ENCODE measurements at regions not wholly inside any gene's neighbourhood (a gene's known extent, or its start where the extent isn't known, plus 50 kb on each side); places are given as distances from the start of the nearest gene placed in this dataset.

- no peak overlapping the region for H2AFZ ChIP-seq (ENCODE audit: control insufficient read depth, low read length)
- H3K9me3 ChIP-seq (ENCODE audit: control insufficient read depth, low read depth, low read length) = no peaks in the 10 kb centered on the region
- no peaks in the 10 kb centered on the region for H3K36me3 ChIP-seq (ENCODE audit: control insufficient read depth in 2 of 2, extremely low read depth in 1 of 2, insufficient read depth in 2 of 2, low read length in 2 of 2)
- H3K27me3 ChIP-seq (ENCODE audit: control insufficient read depth, extremely low read depth, insufficient read depth, low read length) = no peaks in the 10 kb centered on the region
- no peak overlapping the region for H3K9ac ChIP-seq (ENCODE audit: control insufficient read depth, extremely low read depth, insufficient read depth, low read length)
- no peak overlapping the region for H3K27ac ChIP-seq (ENCODE audit: control insufficient read depth, insufficient read depth, low read length)
- no peaks in the 10 kb centered on the region for H3K9me1 ChIP-seq (ENCODE audit: control insufficient read depth, extremely low read depth, insufficient read depth, low read length)
- DNase-seq (ENCODE audit: low read depth, low spot score) (no peak), FAIRE-seq (no peak)
- dilution Hi-C loops (cut with MboI; ENCODE audit: extremely low pct_ligation_motif_present, low sequenced_read_pairs) = no loop called here
- no peak overlapping the region for H3K4me2 ChIP-seq (ENCODE audit: control insufficient read depth, extremely low read depth, insufficient read depth, low read depth, low read length)
- TF ChIP-seq CTCF (optimal IDR thresholded peaks at IDR 0.05 in 1 of 3, IDR thresholded peaks at IDR 0.05 in 1 of 3, conservative IDR thresholded peaks at IDR 0.05 in 1 of 3; ENCODE audit: extremely low read depth in 1 of 3, insufficient read depth in 2 of 3, low read length in 3 of 3) = no peak
- no peak for TF ChIP-seq EZH2 (IDR thresholded peaks at IDR 0.05; ENCODE audit: low read length)
- H3K4me3 ChIP-seq (ENCODE audit: control insufficient read depth in 2 of 3, extremely low read depth in 1 of 3, insufficient read depth in 2 of 3, low read depth in 1 of 3, low read length in 3 of 3) = no peak overlapping the region
- no peaks in the 10 kb centered on the region for H3K4me1 ChIP-seq (ENCODE audit: control insufficient read depth, extremely low read depth, insufficient read depth, low read length)
- H3K79me2 ChIP-seq (ENCODE audit: control insufficient read depth, insufficient read depth, low read length) = no peaks in the 10 kb centered on the region
- H4K20me1 ChIP-seq (ENCODE audit: control insufficient read depth, extremely low read depth, insufficient read depth, low read length) = no peaks in the 10 kb centered on the region
These were observed 780.9 kb downstream of the QKI start for GRCh38 chr6:164195278-164195941.

- no peak for FAIRE-seq
- H2AFZ ChIP-seq (ENCODE audit: control insufficient read depth, low read length) = no peak overlapping the region
These were observed 774.3 kb downstream of the QKI start for GRCh38 chr6:164188861-164189260.

More at GRCh38 chr6:164188861-164189260, 774.3 kb downstream of the QKI start:
- Histone ChIP-seq H3K4me3 (ENCODE audit: control insufficient read depth in 2 of 3, extremely low read depth in 1 of 3, insufficient read depth in 2 of 3, low read depth in 1 of 3, low read length in 3 of 3) (no peak overlapping the region), H3K27me3 (ENCODE audit: control insufficient read depth, extremely low read depth, insufficient read depth, low read length) (no peaks in the 10 kb centered on the region), H4K20me1 (ENCODE audit: control insufficient read depth, extremely low read depth, insufficient read depth, low read length) (no peaks in the 10 kb centered on the region), H3K9ac (ENCODE audit: control insufficient read depth, extremely low read depth, insufficient read depth, low read length) (no peak overlapping the region), H3K4me1 (ENCODE audit: control insufficient read depth, extremely low read depth, insufficient read depth, low read length) (no peaks in the 10 kb centered on the region), H3K79me2 (ENCODE audit: control insufficient read depth, insufficient read depth, low read length) (no peaks in the 10 kb centered on the region), H3K27ac (ENCODE audit: control insufficient read depth, insufficient read depth, low read length) (no peak overlapping the region), H3K9me1 (ENCODE audit: control insufficient read depth, extremely low read depth, insufficient read depth, low read length) (no peaks in the 10 kb centered on the region), H3K36me3 (ENCODE audit: control insufficient read depth in 2 of 2, extremely low read depth in 1 of 2, insufficient read depth in 2 of 2, low read length in 2 of 2) (no peaks in the 10 kb centered on the region), H3K4me2 (ENCODE audit: control insufficient read depth, extremely low read depth, insufficient read depth, low read depth, low read length) (no peak overlapping the region), H3K9me3 (ENCODE audit: control insufficient read depth, low read depth, low read length) (no peaks in the 10 kb centered on the region)
- no peak for DNase-seq (ENCODE audit: low read depth, low spot score)
- dilution Hi-C loops (cut with MboI; ENCODE audit: extremely low pct_ligation_motif_present, low sequenced_read_pairs) = no loop called here
- TF ChIP-seq CTCF (optimal IDR thresholded peaks at IDR 0.05 in 1 of 3, IDR thresholded peaks at IDR 0.05 in 1 of 3, conservative IDR thresholded peaks at IDR 0.05 in 1 of 3; ENCODE audit: extremely low read depth in 1 of 3, insufficient read depth in 2 of 3, low read length in 3 of 3) (no peak), EZH2 (IDR thresholded peaks at IDR 0.05; ENCODE audit: low read length) (no peak)

Data from keratinocyte (primary cell).